K562 (cell line): ENCODE measurements at regions not wholly inside any gene's neighbourhood (a gene's known extent, or its start where the extent isn't known, plus 50 kb on each side); places are given as distances from the start of the nearest gene placed in this dataset.

Experiments used
- DEAF1 ChIP-seq: fragments of 450-650 bp; formaldehyde crosslinking; IDR thresholded peaks from 2 replicates; pipeline ENCODE4 v1.4.0; 2020; ENCODE audit warnings: mild to moderate bottlenecking, moderate library complexity
- EP300 ChIP-seq: IDR thresholded peaks from 2 replicates; pipeline ENCODE4 v1.6.1; 2012; ENCODE audit warnings: low read length, improper control_type of control experiment
- FOXA3 ChIP-seq, 2 experiments: fragments of 450-650 bp in 1 of 2; sonication (generic) in 1 of 2; formaldehyde crosslinking; IDR thresholded peaks in 1 of 2; conservative IDR thresholded peaks in 1 of 2; 2 replicates each; pipeline versions ENCODE4 v1.4.0 to v1.8.0; 2020 to 2022; ENCODE audit warnings: mild to moderate bottlenecking in 2 of 2, missing genetic modification reagents in 1 of 2
- ID3 ChIP-seq, 2 experiments: fragments of 250-450 bp in 1 of 2; fragments of 450-650 bp in 1 of 2; sonication (Bioruptor Pico) in 1 of 2; IDR thresholded peaks; 2 replicates each; pipeline versions ENCODE4 v1.6.1 to v1.8.0; 2016 to 2021; ENCODE audit warnings: mild to moderate bottlenecking in 2 of 2, moderate library complexity in 2 of 2, missing compliant biosample characterization in 1 of 2, missing genetic modification characterization in 1 of 2
- JUND ChIP-seq, 2 experiments: IDR thresholded peaks; 2 replicates in 1 of 2; 3 replicates in 1 of 2; pipeline ENCODE4 v1.6.1; 2011; ENCODE audit warnings: borderline replicate concordance in 2 of 2, low read depth in 2 of 2, low read length in 2 of 2, improper control_type of control experiment in 1 of 2, missing biosample characterization in 1 of 2, missing genetic modification characterization in 1 of 2, missing genetic modification reagents in 1 of 2
- KHSRP ChIP-seq: fragments of 450-650 bp; IDR thresholded peaks from 2 replicates; pipeline ENCODE4 v1.6.1; 2017
- MCM3 ChIP-seq: fragments of 450-650 bp; IDR thresholded peaks from 2 replicates; pipeline ENCODE4 v1.6.1; 2016
- MITF ChIP-seq: IDR thresholded peaks from 2 replicates; pipeline ENCODE4 v1.6.1; 2014; ENCODE audit warnings: antibody characterized with exemption
- NFXL1 ChIP-seq: fragments of 450-650 bp; formaldehyde crosslinking; IDR thresholded peaks from 2 replicates; pipeline ENCODE4 v1.4.0; 2021; ENCODE audit warnings: mild to moderate bottlenecking
- NFYB ChIP-seq: IDR thresholded peaks from 2 replicates; pipeline ENCODE4 v1.6.1; 2011; ENCODE audit warnings: mild to moderate bottlenecking, moderate library complexity; ENCODE audit not compliant: insufficient read length; ENCODE audit errors: extremely low read depth
- PTBP1 ChIP-seq: fragments of 200-400 bp; formaldehyde crosslinking; IDR thresholded peaks from 2 replicates; pipeline ENCODE4 v1.6.1; 2017; ENCODE audit warnings: low read depth, low read length
- PTTG1 ChIP-seq: fragments of 450-650 bp; IDR thresholded peaks from 2 replicates; pipeline ENCODE4 v1.6.1; 2016; ENCODE audit warnings: low read depth, mild to moderate bottlenecking, missing genetic modification characterization, missing compliant biosample characterization
- RBBP5 ChIP-seq: fragments of 200-600 bp; sonication (generic); IDR thresholded peaks from 2 replicates; pipeline ENCODE4 v1.6.1; 2012; ENCODE audit warnings: borderline replicate concordance, mild to moderate bottlenecking, low read length, control low read depth, inconsistent platforms; ENCODE audit not compliant: insufficient read depth, poor library complexity, severe bottlenecking
- RBM25 ChIP-seq: fragments of 200-400 bp; formaldehyde crosslinking; IDR thresholded peaks from 2 replicates; pipeline ENCODE4 v1.6.1; 2018; ENCODE audit warnings: low read length, low read depth, moderate library complexity; ENCODE audit not compliant: severe bottlenecking
- SOX6 ChIP-seq: fragments of 450-650 bp; IDR thresholded peaks from 2 replicates; pipeline ENCODE4 v1.6.1; 2014; ENCODE audit warnings: mild to moderate bottlenecking
- SRSF3 ChIP-seq: fragments of 200-400 bp; formaldehyde crosslinking; IDR thresholded peaks from 2 replicates; pipeline ENCODE4 v1.6.1; 2016; ENCODE audit warnings: mild to moderate bottlenecking, low read length, moderate library complexity; ENCODE audit not compliant: insufficient read depth
- SRSF9 ChIP-seq: fragments of 200-400 bp; formaldehyde crosslinking; IDR thresholded peaks from 2 replicates; pipeline ENCODE4 v1.6.1; 2017; ENCODE audit warnings: low read depth, low read length, borderline replicate concordance
- THAP7 ChIP-seq: fragments of 250-450 bp; sonication (Bioruptor Pico); IDR thresholded peaks from 2 replicates; pipeline ENCODE4 v1.5.0; 2021
- ZHX1 ChIP-seq: fragments of 150-350 bp; conservative IDR thresholded peaks from 2 replicates; pipeline ENCODE4 v1.6.1; 2014; ENCODE audit warnings: low read length
- ZNF589 ChIP-seq: fragments of 200-800 bp; sonication (Bioruptor generic); IDR thresholded peaks from 2 replicates; pipeline ENCODE4 v1.6.1; 2016; ENCODE audit warnings: low read depth, missing genetic modification characterization, missing compliant biosample characterization

- no peak for TF ChIP-seq MCM3
- no peak for TF ChIP-seq ZNF589 (CRISPR knock-in tag)
- no peak for TF ChIP-seq RBM25
- TF ChIP-seq DEAF1 (CRISPR knock-in tag): peak; percentile 86
- no peak for TF ChIP-seq EP300
- TF ChIP-seq NFYB: no peak
- TF ChIP-seq FOXA3 (CRISPR knock-in tag; conservative IDR thresholded peaks at IDR 0.05 in 1 of 2, IDR thresholded peaks at IDR 0.05 in 1 of 2): no peak
- TF ChIP-seq PTTG1 (tag): no peak
- TF ChIP-seq SRSF9: no peak
- TF ChIP-seq ID3 (CRISPR knock-in tag; IDR thresholded peaks at IDR 0.05): no peak
- no peak for TF ChIP-seq ID3 (tag; IDR thresholded peaks at IDR 0.05)
- TF ChIP-seq RBBP5: no peak
- no peak for TF ChIP-seq SRSF3
- no peak for TF ChIP-seq JUND (IDR thresholded peaks at IDR 0.05; ENCODE audit: borderline replicate concordance, low read depth, low read length)
- TF ChIP-seq JUND (tag; IDR thresholded peaks at IDR 0.05; ENCODE audit: borderline replicate concordance, low read depth, low read length): peak; percentile 35; the same call in 1 of the 3 replicates
- TF ChIP-seq NFXL1 (CRISPR knock-in tag): no peak
- TF ChIP-seq ZHX1: no peak
- TF ChIP-seq PTBP1: no peak
- peak; percentile 32; the same call in 1 of the 2 replicates for TF ChIP-seq SOX6
- TF ChIP-seq THAP7 (CRISPR knock-in tag): no peak
- TF ChIP-seq KHSRP: no peak
- TF ChIP-seq MITF: no peak
Observed at GRCh38 chr1:219837274-219837993, 90.9 kb downstream of the SLC30A10 start (continued).
